IPS DF 19.7 (cell line): ENCODE measurements at regions not wholly inside any gene's neighbourhood (a gene's known extent, or its start where the extent isn't known, plus 50 kb on each side); places are given as distances from the start of the nearest gene placed in this dataset.

ENCODE experiments used
- DNase-seq: peaks from one replicate; pipeline ENCODE4 v3.0.0-alpha.2; 2013; ENCODE audit warnings: low read depth, low spot score

DNA sequence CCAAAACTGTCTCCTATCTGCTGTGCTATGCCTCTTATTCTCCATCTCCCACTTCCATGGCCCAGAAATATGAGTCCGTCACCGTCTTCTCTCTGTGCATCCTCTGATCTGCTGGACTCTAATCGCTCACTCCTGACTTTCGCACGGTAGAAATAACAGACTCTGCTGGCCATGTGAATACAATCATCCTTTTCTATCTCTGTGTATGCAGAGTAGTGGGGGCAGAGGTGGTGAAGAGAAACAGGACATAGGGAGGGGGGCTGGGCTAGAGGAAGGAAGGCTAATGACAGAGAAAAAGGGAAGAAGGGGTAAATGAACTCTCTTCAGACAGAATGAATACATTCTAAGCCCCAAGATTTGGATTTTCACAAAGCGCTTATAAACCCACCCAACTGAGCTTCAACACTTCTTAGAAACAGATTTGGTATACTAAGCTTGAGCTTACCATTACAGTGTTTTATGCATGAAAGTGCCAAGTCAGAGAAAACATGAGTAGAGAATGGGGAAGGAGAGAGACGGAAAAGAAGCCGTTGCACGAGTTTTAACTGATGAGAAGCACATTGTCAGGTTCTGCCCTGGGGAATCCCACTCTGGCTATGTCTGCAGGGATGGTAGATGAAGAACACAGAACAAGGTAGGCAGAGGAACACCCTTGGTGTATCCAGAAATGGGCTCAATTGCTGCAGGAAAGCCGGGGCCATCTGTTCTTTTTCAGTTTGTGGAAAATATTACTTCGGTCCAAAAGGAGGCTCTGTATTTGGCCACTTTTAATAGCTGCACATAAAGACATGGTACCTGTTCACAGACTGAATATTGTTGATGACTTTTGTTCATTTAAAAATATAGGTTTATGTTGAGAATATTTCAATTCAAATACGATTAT is 324.7 kb downstream of the ETS1 start:
- no peak for DNase-seq

DNA sequence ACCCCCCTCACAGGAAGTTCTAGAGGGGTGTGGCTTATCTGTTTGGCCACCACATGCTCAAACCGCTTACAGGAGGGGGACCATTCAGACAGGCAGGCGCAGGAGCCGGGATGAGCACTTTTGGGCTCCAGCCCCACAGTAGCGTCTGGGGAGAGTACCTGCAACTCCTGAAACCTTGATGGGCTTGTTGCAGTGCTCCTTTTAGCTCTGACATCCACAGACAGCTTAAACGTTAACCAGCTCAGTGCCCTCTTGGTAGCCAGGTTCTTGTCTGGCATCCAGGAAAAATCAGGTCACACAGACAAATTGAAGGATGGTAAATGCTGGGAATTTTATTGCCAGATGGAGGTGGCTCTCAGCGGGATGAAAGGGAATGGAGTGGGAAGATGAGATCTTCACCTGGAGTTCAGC is 326.3 kb downstream of the ETS1 start:
- DNase-seq, result no peak

DNA sequence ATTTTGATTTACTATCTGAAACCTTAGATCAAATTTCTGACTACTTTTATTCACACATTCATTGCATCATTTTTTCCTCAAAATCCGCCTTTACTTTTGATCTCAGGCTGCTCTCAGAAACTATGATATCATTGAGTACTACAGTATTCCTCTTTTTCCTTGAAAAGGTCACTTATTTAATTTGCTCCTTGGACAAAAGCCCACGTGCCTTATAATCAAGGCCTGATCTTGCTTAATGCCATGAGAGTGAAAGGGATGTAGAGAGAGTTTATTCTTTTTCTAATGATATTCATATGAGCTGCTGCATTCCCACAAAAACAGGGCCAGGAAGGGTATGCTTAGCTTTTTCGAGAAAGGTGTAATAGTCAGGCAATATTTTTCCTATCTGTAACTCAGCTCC is 327.0 kb downstream of the ETS1 start:
- DNase-seq, result no peak

DNA sequence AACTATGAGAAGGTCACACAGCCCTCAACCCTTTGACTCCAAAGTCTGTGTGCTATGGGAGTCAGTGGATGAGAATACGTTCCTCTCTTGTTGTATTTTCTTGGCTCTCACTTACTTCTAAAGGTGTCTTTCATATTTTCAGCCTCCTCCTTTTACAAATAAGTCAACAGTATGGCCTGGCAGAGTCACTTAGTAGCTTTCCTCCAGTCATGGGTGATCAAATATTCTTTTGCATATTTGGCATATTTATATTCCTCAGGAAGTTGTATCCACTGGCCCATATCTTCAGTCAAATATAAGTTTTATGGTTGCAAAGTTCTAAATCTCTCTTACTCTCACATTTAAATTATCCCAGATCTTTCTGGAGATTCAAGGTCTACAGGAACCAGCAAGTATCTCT is 327.5 kb downstream of the ETS1 start:
- DNase-seq, result no peak

DNA sequence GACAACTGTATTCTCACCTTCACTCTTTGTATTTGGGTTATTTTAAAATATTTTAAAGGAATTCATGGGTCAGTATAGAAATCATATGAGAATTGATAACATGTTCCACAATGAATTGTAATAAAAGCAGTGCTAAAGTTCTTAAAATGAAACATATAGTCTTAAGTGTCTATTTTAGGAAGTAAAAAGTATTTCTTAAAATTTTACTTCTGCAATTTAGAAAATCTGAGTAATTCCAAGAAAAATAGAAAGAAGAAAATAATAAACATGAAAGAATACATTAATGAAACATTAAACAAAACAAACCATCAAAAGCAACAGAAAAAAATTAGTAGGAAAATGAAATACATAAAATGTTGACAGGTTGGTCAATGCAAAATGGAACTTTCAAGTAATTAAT is 332.4 kb downstream of the ETS1 start:
- no peak for DNase-seq

DNA sequence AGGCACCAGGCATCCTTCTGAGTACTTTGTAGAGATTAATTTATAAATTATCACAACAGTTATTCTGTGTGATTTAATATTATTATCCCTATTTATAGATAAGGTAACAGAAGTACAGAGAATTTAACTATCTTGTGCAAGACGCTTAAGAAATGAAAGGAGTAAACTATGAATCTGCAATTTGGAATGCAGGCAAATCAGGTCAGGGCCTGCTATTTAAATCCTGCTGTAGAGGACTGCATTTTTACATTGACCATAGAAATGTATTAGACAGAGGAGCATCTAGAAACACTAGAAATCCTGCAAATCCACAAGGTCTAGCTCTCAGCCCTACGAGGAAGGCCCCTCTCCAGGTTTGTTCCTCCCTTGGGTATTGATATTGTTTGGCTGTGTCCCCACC is 336.2 kb downstream of the ETS1 start:
- DNase-seq, result no peak

DNA sequence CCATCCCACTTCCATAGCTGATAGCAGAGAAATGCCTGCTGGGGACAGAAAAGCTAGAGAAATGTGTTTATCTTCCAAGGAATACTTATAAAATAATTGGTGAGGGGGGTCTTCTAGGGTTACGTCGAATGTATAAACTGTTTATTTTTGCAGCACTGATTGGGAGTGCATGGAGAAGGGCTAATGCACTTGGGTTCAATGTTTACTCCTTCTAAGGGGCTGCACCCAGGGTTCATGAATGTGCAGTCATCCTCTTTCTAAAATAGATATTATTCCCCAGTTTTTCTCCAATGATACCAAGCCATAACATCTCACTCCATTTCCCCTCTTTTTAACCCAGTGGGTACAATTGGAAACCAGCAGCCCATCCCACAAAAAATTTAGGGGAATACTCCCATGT is 336.9 kb downstream of the ETS1 start:
- DNase-seq, result no peak

DNA sequence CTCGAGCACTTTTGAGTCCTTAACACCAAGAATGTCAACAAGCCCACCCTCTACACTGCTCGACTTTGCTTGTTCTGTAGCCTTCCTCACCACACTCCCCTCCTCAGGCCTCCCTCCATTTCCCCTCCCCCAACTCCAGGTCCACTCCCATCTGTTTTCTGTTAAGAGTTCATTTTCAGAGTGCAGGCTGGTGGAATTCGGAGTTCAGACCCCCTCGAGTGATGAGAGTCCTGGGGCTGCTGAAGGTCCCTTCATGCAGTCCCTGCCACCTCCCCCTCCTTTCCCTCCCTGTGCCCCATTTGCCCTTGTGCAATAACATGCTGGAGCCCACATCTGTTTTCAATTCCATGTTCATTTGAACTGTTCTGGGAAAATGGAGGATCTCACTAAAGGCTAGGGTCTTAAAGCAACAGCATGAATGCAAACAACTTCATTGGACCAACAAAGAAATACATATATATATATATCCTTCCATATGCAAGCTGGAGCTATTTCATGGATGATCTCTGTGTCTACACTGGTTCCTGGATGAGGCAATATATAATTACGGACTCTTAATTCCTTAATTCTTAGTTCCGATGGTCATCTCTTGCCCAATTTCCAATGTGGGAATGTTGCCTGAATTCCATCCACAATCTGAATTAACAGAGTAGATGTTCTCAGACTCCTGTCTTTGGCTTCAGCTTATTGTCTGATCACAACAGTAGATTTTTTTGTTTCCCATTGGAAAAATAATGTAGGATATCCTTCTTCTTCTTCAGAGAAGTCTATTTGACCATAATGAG is 340.4 kb downstream of the ETS1 start:
- DNase-seq, result no peak

DNA sequence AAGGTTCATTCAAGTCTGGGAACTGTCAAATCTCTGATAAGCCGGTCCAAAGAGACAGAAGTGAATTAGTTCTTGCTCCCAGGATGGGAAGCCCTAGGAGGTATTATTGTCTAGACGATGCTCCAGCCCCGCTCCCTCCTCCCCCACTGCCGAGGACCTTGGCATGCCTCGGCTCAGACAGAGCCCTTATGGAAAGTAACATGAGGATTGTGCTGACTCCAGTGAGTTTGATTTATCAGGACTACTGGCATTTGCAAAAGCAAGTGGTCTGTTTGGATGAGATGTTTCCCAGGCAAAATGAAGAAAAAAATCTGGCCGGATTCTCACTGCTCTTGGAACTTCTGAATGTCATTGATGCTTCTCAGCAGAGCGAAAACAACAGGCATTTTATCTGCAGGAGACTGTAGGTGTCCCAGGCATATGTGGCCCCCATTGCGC is 341.0 kb downstream of the ETS1 start:
- DNase-seq, result no peak

DNA sequence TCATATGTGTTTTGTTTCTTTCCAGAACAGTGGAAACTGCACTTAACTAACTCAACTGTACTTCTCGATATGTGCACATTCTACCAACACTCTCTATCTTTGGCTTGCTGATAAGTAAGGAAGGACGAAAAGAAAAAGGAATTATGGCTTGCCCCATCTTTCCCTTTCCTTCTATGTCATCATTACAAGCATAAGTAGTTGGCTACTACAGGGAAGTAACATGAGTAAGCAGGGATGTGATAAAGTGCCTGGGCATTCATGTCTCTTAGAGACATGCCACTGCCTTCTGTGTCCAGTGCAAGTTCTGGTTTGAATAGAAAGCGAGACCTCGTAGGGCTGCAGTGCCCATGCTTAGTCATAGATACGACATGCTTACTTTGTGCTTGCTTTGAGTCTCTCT is 342.5 kb downstream of the ETS1 start:
- no peak for DNase-seq

DNA sequence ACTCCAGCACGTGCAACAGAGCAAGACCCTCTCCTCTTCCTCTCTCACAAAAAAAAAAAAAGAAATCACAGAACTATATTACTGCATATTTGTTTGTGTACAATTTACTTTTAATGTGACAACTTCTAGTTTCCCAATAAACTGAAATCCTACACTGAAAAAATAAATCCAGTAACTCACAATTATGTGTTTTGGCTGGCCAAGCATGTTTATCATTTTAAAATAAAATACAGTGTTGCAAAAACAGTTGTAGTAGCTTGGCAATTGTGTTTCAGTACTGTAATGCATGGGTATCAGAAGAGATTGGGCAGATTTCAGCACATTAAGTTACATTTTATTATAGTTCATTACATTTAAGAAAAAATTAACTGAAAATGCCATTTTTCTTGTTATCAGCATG is 344.9 kb downstream of the ETS1 start:
- DNase-seq, result no peak

DNA sequence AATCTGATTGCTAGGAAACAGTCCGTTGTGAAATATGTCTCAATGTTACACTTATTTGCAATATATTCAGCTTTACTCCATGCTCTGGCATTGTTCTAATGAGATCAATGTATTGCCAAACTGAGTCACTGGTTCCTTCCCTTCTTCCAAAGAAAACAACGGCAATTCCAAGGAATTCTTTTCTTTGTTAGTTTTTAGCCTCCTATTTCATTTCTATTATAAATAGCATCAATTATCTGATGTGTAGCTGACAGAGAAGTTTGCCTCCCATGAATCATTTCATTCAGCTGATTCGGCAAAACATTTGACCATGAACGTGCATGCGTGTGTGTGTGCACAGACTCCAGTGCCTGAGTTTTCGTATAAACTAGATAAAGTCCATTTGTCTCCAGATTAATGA is 346.8 kb downstream of the ETS1 start:
- DNase-seq, result no peak

DNA sequence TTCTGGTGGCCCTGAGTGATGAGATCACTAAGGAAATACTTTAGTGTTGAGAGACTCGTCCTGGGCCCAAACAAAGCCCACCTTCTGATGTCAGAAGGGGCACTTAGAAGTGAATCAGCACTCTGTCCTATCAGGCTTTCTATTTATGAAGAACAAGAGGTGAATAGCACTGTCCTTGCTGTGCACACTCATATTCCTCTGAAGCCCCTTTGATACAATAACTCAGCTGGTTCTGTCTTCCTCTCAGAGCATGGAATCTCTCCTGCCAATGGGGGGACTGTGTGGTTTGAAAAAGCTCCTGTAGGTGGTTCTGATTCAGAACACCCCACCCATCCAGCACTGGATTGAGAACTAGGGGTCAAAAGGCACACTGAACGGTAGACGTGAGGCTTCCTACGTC is 348.1 kb downstream of the ETS1 start:
- no peak for DNase-seq

DNA sequence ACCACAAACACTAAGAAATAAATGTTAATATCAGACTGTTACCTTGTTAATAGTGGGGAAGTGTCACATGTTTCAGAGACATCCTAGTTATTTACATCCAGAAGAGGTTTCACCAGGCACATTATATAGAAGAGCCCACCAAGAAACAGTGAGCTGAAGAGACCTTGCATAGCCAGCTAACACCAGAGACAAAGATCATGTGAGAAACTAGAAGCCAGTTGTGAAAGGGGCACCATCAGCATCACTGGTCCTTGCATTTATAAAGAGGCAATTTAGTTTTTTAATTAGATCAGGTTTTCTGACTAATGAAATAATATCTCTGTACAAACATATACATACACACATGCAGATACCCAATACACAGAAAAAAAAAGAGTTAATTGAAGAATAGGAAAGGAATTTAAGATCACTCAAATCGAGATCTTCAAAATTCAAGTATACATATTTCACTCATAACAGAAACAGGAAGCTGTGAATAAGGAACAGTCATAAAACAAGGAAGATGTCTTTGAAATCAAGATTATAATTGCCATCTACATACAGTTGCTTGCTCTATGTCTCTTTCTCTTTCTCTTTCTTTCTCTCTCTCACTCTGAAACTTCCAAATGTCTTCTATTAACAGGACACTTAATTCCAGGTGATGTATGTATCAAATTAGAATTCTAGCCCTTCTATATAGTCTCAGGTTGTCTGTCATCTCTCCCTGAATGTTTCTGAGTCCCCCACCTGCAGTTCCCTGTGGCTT is 348.7 kb downstream of the ETS1 start:
- no peak for DNase-seq

DNA sequence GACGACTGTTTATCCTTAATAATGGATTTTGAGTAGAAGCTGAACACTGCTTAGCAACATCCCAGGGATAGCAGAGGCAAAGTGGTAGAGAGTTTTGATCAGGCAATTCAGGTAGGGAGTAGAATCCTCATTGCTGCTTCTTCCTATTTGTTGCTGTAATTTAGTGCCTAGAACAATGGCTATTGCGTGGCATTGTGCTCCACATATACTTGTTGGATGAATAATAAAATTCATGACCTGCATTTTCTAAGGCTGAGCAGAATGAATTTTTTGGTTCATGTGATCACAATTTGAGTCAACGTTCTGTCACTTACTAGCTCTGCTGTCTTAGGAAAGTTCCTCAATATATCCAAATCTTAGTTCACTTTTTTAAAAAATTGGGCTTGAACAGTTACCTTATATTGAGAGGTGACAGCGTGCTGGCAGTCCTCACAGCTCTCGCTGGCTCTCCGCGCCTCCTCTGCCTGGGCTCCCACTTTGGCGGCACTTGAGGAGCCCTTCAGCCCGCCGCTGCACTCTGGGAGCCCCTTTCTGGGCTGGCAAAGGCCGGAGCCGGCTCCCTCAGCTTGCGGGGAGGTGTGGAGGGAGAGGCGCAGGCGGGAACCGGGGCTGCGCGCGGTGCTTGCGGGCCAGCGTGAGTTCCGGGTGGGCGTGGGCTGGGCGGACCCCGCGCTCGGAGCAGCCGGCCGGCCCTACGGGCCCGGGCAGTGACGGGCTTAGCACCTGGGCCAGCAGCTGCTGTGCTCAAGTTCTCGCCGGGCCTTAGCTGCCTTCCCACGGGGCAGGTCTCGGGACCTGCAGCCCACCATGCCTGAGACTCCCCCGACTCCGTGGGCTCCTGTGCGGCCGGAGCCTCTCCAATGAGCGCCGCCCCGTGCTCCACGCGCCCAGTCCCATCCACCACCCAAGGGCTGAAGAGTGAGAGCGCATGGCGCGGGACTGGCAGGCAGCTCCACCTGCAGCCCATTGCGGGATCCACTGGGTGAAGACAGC is 350.6 kb downstream of the ETS1 start:
- no peak for DNase-seq

DNA sequence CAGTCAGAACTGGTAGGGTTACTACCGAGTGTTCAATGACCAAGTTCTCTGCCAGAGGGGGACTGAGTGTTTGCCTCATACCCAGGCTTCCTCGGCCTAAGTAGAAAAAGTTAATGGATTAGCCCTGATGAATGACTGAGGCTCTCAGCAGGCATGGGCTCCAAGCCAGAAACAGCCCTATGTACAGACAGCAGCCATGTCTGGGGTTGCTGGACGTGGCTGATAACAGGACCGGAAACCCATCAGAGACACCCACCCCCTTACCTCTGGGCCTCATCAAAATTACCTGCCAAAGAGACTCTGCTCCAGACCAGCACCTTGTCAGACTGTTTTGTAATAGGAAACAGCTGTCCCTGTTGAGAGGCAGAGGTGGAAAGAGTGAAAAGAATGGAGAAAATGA is 351.4 kb downstream of the ETS1 start:
- no peak for DNase-seq

DNA sequence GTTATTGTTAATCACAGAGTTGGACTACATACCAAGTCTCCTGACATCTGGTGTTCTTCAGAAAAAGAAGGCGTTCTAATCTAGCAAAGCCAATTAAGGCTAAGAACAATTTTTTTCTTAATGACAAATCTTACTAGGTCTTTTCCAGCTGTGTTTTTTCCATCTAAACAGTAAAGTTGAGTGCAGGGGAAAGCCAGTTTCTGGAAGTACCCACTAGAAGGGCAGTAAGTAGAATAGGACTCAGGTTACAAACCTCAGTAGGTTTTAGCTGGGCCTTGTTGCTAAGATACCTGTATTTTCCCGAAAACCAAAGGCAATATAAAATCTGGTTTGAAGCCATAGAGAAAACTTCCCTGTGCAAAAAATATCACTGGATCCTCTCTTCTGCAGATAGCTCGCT is 351.9 kb downstream of the ETS1 start:
- no peak for DNase-seq

DNA sequence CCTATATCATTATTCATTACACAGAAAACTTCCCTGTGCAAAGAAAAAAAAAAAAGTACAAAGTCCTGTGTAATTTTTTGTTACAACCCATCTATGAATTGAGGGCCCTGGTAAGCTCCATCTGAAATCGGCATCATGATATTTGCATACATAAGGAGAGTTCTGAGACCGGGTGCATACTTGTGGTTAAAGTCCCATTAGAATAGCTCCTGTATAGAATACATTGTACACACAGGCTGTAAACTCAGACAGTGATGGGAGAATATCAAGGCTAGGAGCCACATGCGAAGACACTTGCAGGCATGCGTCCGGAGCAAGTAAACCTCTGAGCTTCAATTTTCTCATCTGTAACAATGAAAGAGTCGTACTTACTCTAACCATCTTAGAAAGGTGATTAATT is 353.2 kb downstream of the ETS1 start:
- DNase-seq, result no peak

DNA sequence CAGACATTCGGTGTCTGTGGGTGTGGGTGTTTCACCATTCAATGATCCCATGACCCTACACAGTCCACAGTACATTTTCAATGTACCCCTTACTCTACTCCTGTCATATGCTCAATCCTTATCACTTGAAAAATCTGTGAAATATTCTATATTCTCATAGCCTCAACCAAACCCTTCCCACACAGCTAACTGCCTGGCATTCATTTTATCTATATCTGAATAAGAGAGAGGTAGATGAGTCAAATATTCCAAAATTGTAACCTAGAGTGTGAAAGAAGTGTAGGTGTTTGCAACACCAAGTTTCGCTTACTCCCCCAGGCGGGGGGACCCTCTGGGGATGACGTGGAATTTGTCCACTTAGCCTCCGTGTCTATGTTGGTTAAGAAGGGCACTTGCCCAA is 354.8 kb downstream of the ETS1 start:
- DNase-seq, result no peak

DNA sequence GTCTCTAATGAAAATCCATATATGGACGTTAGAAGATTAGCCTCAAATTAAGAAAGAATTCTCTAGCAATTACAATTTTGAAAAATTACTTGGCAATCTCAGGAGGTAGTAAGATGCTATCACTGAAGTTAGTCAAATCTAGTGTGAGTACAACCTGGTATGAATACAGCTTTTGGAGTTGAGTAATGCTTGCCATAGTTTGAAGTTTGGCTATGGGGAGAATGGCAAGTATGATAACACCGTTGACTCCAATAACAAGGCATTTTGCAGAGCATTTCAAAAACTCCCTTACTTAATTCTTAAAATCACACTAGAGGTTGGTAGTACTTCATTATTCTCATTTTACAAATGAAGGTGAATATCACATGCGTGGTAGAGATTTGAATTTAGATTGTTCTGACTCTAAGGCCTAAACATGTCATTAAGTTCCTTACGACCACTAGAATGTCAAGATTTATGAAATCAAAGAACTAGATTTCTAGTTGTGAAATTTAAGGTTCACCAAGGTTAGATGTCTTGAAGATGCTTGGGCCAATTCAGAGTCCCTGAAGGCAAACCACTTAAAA is 355.4 kb downstream of the ETS1 start:
- DNase-seq, result no peak

DNA sequence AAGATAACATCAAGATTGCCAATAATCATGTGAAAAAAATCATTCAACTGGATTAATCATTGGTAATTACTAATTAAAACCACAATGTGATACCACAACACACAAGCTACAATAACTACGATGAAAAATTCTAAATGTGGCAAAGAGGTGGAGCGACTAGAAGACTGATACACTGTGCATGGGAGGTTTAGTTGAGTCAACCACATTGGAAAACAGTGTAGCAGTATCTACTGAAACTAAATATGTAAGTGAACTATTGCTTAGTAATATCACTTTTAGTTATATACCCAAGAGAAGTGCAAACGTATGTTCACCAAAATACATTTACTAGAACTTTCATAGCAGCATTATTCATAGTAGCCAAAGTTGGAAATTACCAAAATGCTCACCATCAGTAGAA is 359.9 kb downstream of the ETS1 start:
- no peak for DNase-seq
